GM13976 (cell line): ENCODE measurements at regions not wholly inside any gene's neighbourhood (a gene's known extent, or its start where the extent isn't known, plus 50 kb on each side); places are given as distances from the start of the nearest gene placed in this dataset.

Source experiments
- DNase-seq: peaks from one replicate; pipeline ENCODE4 v3.0.0; 2012; ENCODE audit warnings: low spot score
- in situ Hi-C: fragments of 300-500 bp; cut with MboI; formaldehyde crosslinking; loops from one replicate; pipeline ENCODE4 v1.12.0; 2022; ENCODE audit warnings: low sequenced_read_pairs, mixed read lengths, inconsistent platforms; ENCODE audit not compliant: unreplicated experiment
- TF ChIP-seq, protein P1 (sequence below): IDR thresholded peaks from 2 replicates; pipeline ENCODE4 v1.5.1; 2012; ENCODE audit warnings: borderline replicate concordance, mild to moderate bottlenecking; ENCODE audit not compliant: insufficient read depth; ENCODE audit errors: extremely low read depth, missing control alignments, control extremely low read depth

DNA sequence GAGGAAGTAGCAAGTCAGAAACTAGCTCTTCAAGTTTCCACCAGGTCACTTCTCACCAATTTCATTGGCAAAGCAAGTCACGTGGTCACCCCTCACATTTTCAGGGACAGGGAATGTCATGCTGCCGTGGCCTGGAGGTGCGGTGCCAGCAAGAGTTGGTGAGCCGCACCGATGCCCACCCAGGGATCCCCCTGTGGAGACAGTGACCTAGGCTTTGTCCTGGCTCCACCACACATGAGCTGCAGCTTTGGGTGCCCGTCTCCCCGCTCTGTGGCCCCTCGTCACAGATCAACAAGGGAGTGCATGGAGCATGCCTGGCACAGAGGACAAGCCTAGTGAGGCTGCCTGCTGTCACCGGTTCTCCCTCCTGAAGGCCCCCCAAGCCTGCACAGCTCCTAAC lies 226.7 kb upstream of the PPP2R2D start:
- in situ Hi-C loops = no loop called here
- DNase-seq = no peak
- TF ChIP-seq, protein P1, sequence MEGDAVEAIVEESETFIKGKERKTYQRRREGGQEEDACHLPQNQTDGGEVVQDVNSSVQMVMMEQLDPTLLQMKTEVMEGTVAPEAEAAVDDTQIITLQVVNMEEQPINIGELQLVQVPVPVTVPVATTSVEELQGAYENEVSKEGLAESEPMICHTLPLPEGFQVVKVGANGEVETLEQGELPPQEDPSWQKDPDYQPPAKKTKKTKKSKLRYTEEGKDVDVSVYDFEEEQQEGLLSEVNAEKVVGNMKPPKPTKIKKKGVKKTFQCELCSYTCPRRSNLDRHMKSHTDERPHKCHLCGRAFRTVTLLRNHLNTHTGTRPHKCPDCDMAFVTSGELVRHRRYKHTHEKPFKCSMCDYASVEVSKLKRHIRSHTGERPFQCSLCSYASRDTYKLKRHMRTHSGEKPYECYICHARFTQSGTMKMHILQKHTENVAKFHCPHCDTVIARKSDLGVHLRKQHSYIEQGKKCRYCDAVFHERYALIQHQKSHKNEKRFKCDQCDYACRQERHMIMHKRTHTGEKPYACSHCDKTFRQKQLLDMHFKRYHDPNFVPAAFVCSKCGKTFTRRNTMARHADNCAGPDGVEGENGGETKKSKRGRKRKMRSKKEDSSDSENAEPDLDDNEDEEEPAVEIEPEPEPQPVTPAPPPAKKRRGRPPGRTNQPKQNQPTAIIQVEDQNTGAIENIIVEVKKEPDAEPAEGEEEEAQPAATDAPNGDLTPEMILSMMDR = no peak

DNA sequence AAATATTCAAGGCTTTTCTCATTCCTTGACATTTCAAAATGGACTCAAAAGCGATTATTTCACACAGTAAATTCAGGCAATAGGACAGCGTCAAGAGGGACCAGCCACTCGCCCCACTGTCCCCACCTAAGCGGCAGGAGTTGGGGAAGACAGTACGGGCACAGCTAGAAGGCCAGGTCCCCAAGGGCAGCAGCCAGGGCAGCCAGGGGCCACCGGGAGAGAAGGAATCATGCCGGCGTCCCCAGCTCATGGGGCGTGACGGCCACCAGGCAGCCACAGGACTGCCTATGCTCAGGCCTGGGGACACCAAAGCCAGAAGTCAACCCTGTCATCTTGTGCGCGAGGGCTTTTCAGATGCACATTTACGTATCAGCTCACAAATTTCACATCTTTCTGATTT lies 225.7 kb upstream of the PPP2R2D start:
- in situ Hi-C loops = no loop called here
- TF ChIP-seq, protein P1 = no peak
- no peak for DNase-seq

DNA sequence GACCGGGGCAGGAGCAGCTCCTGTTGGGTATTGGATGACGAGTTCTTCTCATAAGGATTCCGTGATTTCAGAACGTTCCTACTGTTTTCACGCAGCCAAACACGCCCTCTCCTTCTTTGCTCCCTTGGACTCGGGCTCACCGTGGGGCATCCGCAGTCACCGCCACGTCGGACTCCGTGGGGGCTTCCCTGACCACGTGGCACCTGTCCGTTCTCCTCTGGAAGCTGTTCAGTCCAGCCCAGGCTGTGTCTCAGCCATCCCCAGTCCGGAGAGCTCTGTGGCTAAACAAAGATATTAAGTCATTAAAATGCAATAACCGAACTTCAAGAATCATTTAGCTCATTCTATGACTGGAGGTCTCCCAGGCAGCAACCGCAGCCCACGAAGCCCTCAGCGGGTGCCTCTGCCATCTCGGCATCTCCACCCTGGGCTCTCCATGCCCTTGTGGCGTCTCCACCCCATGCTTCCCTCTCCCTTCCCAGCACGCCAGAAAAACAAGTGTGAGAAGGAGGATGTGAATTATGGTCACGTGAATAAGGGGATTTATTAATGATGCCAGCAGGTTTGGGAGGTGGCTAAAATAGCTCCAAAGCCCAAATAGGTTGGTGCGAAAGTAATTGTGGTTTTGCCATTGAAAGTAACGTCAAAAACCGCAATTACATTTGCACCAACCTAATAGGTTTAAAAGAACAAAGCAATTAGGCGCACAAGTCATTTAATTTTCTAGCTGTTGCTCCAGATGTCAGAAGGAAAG lies 224.6 kb upstream of the PPP2R2D start:
- in situ Hi-C loops = no loop called here
- TF ChIP-seq, protein P1 = no peak
- DNase-seq = no peak

DNA sequence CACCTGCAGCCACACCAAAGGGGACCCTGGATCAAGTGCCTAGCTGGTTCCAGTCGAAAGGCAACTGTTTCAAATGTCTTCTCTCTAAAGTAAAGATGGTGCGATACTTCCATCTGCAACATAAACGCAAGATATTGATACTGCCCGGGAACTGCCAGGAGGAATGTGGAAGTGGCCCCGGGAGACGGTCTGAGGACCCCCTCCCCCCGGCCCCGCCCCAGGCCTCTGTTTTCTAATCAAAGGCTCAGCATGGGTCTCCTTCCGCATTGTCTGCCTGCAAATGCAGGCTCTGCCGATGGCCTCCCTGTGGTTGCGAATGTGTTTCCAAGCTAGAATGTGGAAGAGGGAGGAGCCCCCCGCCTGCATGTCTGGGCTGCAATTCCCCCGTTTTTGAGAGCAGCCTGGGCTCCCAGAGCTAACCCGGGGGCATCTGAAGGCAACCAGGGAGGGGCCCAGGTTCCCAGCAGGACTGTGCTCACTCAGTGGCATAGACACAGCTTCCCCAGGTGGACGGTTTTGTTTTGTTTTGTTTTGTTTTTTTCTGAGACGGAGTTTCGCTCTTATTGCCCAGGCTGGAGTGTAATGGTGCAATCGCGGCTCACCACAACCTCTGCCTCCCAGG lies 223.9 kb upstream of the PPP2R2D start:
- in situ Hi-C loops = no loop called here
- DNase-seq = no peak
- TF ChIP-seq, protein P1 = no peak

DNA sequence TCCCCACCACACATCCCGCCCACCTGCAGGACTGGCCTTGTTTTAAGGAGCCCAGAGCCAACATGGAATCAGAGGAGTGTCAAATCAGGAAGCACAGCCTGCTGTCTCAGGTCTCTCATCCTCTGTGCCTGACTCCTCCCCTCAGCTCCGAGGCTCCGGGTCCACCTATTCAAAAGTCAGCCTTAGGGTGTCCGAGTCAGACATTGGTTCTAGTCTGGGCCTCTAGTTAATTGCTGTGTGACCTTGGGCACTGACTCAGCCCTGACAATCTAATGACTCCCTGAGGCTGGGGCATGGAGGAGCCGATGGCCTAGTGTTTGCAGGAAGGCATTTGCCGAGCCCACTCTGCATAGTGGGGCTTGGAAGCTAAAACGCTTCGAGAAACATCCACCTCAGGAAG lies 223.1 kb upstream of the PPP2R2D start:
- in situ Hi-C loops = no loop called here
- DNase-seq = no peak
- TF ChIP-seq, protein P1 = no peak

DNA sequence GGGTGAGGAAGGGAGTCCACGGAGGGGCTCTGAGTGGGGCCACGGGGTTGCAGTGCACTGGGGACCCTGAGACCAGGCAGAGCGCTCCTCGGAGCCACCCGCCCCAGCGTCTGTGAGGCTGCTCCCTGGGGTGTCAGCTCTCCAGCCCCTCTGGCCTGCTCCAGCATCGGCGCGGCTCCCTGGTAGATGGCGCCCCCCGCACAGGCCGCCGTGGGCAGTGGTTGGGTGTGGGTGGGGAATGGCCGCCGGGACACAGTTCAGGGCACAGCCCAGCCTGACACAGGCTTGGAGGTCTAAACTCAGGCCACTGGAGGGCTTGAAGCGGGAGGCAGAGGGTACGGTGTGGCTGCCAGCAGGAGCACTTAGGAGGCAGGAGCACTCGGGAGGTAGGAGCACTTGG lies 222.6 kb upstream of the PPP2R2D start:
- in situ Hi-C loops = no loop called here
- DNase-seq = no peak
- TF ChIP-seq, protein P1 = no peak
